Trophoblast cell (in vitro differentiated cells and primary cell): ENCODE measurements at regions not wholly inside any gene's neighbourhood (a gene's known extent, or its start where the extent isn't known, plus 50 kb on each side); places are given as distances from the start of the nearest gene placed in this dataset.
A peak's percentile ranks its signal among the peaks of the same experiment; 100 is the strongest.

ENCODE experiments used
- DNase-seq, 2 donors: peaks; one replicate each; pipeline ENCODE4 v3.0.0-alpha.2; 2016
- H2AFZ ChIP-seq: 2 replicates; pipeline ENCODE4 v1.6.1; 2013; ENCODE audit warnings: low read length, moderate library complexity, mild to moderate bottlenecking; ENCODE audit not compliant: insufficient read depth, poor library complexity
- H2AK5ac ChIP-seq: 2 replicates; pipeline ENCODE4 v1.6.1; 2013; ENCODE audit warnings: mild to moderate bottlenecking, low read length
- H2BK120ac ChIP-seq: 2 replicates; pipeline ENCODE4 v1.6.1; 2013; ENCODE audit warnings: low read length, mild to moderate bottlenecking, moderate library complexity; ENCODE audit not compliant: insufficient read depth, poor library complexity
- H2BK12ac ChIP-seq: 2 replicates; pipeline ENCODE4 v1.6.1; 2013; ENCODE audit warnings: mild to moderate bottlenecking, low read length, moderate library complexity
- H2BK5ac ChIP-seq: 2 replicates; pipeline ENCODE4 v1.6.1; 2013; ENCODE audit warnings: low read length, low read depth, moderate library complexity, mild to moderate bottlenecking; ENCODE audit not compliant: poor library complexity
- H3K14ac ChIP-seq: 2 replicates; pipeline ENCODE4 v1.6.1; 2013; ENCODE audit warnings: mild to moderate bottlenecking, low read length
- H3K18ac ChIP-seq: 2 replicates; pipeline ENCODE4 v1.6.1; 2013; ENCODE audit warnings: mild to moderate bottlenecking, low read length
- H3K23ac ChIP-seq: 2 replicates; pipeline ENCODE4 v1.6.1; 2013; ENCODE audit warnings: low read length
- H3K27ac ChIP-seq: 2 replicates; pipeline ENCODE4 v1.5.1; 2013; ENCODE audit warnings: low read depth, mild to moderate bottlenecking, inconsistent platforms, low read length, moderate library complexity
- H3K27me3 ChIP-seq: 2 replicates; pipeline ENCODE4 v1.6.1; 2013; ENCODE audit warnings: inconsistent platforms, mild to moderate bottlenecking, low read length, moderate library complexity; ENCODE audit not compliant: insufficient read depth
- H3K36me3 ChIP-seq, 2 experiments: 1 replicate in 1 of 2; 2 replicates in 1 of 2; pipeline ENCODE4 v1.6.1; 2013; ENCODE audit warnings: low read length in 2 of 2, mild to moderate bottlenecking in 2 of 2, moderate library complexity in 1 of 2; ENCODE audit not compliant: insufficient read depth in 2 of 2, control insufficient read depth in 1 of 2
- H3K4ac ChIP-seq: 2 replicates; pipeline ENCODE4 v1.6.1; 2013; ENCODE audit warnings: low read depth, mild to moderate bottlenecking, low read length, moderate library complexity
- H3K4me1 ChIP-seq, 2 experiments: 1 replicate in 1 of 2; 2 replicates in 1 of 2; pipeline ENCODE4 v1.6.1; 2013; ENCODE audit warnings: low read length in 2 of 2, mild to moderate bottlenecking in 2 of 2, moderate library complexity in 1 of 2; ENCODE audit not compliant: insufficient read depth in 2 of 2, control insufficient read depth in 1 of 2
- H3K4me2 ChIP-seq: 2 replicates; pipeline ENCODE4 v1.6.1; 2013; ENCODE audit warnings: inconsistent platforms, mild to moderate bottlenecking, low read length, moderate library complexity
- H3K4me3 ChIP-seq: 2 replicates; pipeline ENCODE4 v1.5.1; 2013; ENCODE audit warnings: mild to moderate bottlenecking, low read depth, low read length, inconsistent platforms
- H3K79me1 ChIP-seq: one replicate; pipeline ENCODE4 v1.6.1; 2013; ENCODE audit warnings: low read length
- H3K79me2 ChIP-seq: 2 replicates; pipeline ENCODE4 v1.6.1; 2013; ENCODE audit warnings: low read length, mild to moderate bottlenecking; ENCODE audit not compliant: control insufficient read depth, insufficient read depth, poor library complexity
- H3K9ac ChIP-seq: 2 replicates; pipeline ENCODE4 v1.6.1; 2013; ENCODE audit warnings: mild to moderate bottlenecking, low read length
- H3K9me3 ChIP-seq: 2 replicates; pipeline ENCODE4 v1.6.1; 2013; ENCODE audit warnings: low read depth, mild to moderate bottlenecking, control low read depth, inconsistent platforms, low read length; ENCODE audit not compliant: insufficient read depth
- H4K12ac ChIP-seq: 2 replicates; pipeline ENCODE4 v1.6.1; 2013; ENCODE audit warnings: low read depth, mild to moderate bottlenecking, low read length, moderate library complexity
- H4K8ac ChIP-seq: 2 replicates; pipeline ENCODE4 v1.6.1; 2013; ENCODE audit warnings: low read depth, mild to moderate bottlenecking, low read length, moderate library complexity
- H4K91ac ChIP-seq: one replicate; pipeline ENCODE4 v1.6.1; 2013; ENCODE audit warnings: low read depth, mild to moderate bottlenecking, low read length, moderate library complexity
- WGBS: extraction: QIAGEN DNeasy Blood & Tissue Kit; methylation state at CpG from one replicate; pipeline ENCODE4 v1.1.7; 2013; ENCODE audit warnings: missing lambda C conversion rate; ENCODE audit not compliant: insufficient read length, insufficient coverage; ENCODE audit errors: extremely low coverage; 5-methylcytosine and 5-hydroxymethylcytosine counted together

- Histone ChIP-seq H3K18ac (no peak overlapping the region), H2BK12ac (no peak overlapping the region), H3K27ac (no peak overlapping the region), H2BK5ac (no peak overlapping the region), H3K79me2 (no peaks in the 10 kb centered on the region), H3K4me3 (no peak overlapping the region), H3K36me3 (no peaks in the 10 kb centered on the region), H4K8ac (no peak overlapping the region), H3K4ac (no peak overlapping the region), H3K9ac (no peak overlapping the region), H4K12ac (no peak overlapping the region), H2BK120ac (no peak overlapping the region), H4K91ac (no peak overlapping the region), H3K27me3 (no peaks in the 10 kb centered on the region), H3K14ac (no peak overlapping the region), H3K79me1 (no peaks in the 10 kb centered on the region), H3K23ac (no peak overlapping the region), H2AFZ (no peak overlapping the region), H2AK5ac (no peak overlapping the region), H3K4me2 (no peak overlapping the region), H3K4me1 (peaks cover 0 to 4% of the 10 kb centered on the region in 2 experiments), H3K9me3 (no peaks in the 10 kb centered on the region)
- DNase-seq: no peak
- WGBS: no CpG with 5 or more reads among the region's 1 CpG
Observed at GRCh38 chr4:100879471-100879870, 361.6 kb upstream of the EMCN start.

- no peak overlapping the region for H3K14ac ChIP-seq
- peaks cover 0 to 4% of the 10 kb centered on the region in 2 experiments for H3K4me1 ChIP-seq
- H3K79me1 ChIP-seq: no peaks in the 10 kb centered on the region
- H4K8ac ChIP-seq: no peak overlapping the region
- H3K4me3 ChIP-seq: no peak overlapping the region
- H3K9me3 ChIP-seq: no peaks in the 10 kb centered on the region
- no peak overlapping the region for H3K4me2 ChIP-seq
- no peak overlapping the region for H3K9ac ChIP-seq
- no peak for DNase-seq
- no peak overlapping the region for H2BK120ac ChIP-seq
- H3K79me2 ChIP-seq: no peaks in the 10 kb centered on the region
- no peak overlapping the region for H4K12ac ChIP-seq
- H2AK5ac ChIP-seq: no peak overlapping the region
- H3K36me3 ChIP-seq: no peaks in the 10 kb centered on the region
- no peak overlapping the region for H3K23ac ChIP-seq
- H2BK12ac ChIP-seq: no peak overlapping the region
- H4K91ac ChIP-seq: no peak overlapping the region
- no peak overlapping the region for H2AFZ ChIP-seq
- no peak overlapping the region for H2BK5ac ChIP-seq
- H3K4ac ChIP-seq: no peak overlapping the region
- no peak overlapping the region for H3K18ac ChIP-seq
- no peak overlapping the region for H3K27ac ChIP-seq
- H3K27me3 ChIP-seq: no peaks in the 10 kb centered on the region
Observed at GRCh38 chr4:100876546-100876945, 358.7 kb upstream of the EMCN start.

GRCh38 chr4:100875296-100876068 lies 357.7 kb upstream of the EMCN start:
- Histone ChIP-seq H3K27me3 (no peaks in the 10 kb centered on the region), H2AFZ (no peak overlapping the region), H3K27ac (no peak overlapping the region), H4K12ac (no peak overlapping the region), H3K14ac (no peak overlapping the region), H3K79me1 (no peaks in the 10 kb centered on the region), H4K91ac (no peak overlapping the region), H3K4ac (no peak overlapping the region), H3K9ac (no peak overlapping the region), H4K8ac (no peak overlapping the region), H3K18ac (no peak overlapping the region), H3K23ac (no peak overlapping the region), H3K4me3 (no peak overlapping the region), H3K79me2 (no peaks in the 10 kb centered on the region), H2BK5ac (no peak overlapping the region), H3K36me3 (no peaks in the 10 kb centered on the region), H2BK12ac (no peak overlapping the region), H2BK120ac (no peak overlapping the region), H2AK5ac (no peak overlapping the region), H3K4me2 (no peak overlapping the region), H3K4me1 (peaks cover 0 to 10% of the 10 kb centered on the region in 2 experiments), H3K9me3 (no peaks in the 10 kb centered on the region)
- WGBS: no CpG with 5 or more reads among the region's 4 CpGs
- no peak for DNase-seq

GRCh38 chr4:100872811-100873210 lies 355.0 kb upstream of the EMCN start:
- H2BK5ac ChIP-seq: no peak overlapping the region
- H3K4me1 ChIP-seq: peaks cover 2 to 12% of the 10 kb centered on the region in 2 experiments
- H3K27ac ChIP-seq: no peak overlapping the region
- DNase-seq: peak in 1 of 2 donors; percentile 17
- H3K36me3 ChIP-seq: no peaks in the 10 kb centered on the region
- no peak overlapping the region for H4K91ac ChIP-seq
- no peaks in the 10 kb centered on the region for H3K79me2 ChIP-seq
- H3K4me2 ChIP-seq: no peak overlapping the region
- no peak overlapping the region for H2BK12ac ChIP-seq
- H4K12ac ChIP-seq: no peak overlapping the region
- no peak overlapping the region for H2AFZ ChIP-seq
- no peak overlapping the region for H2AK5ac ChIP-seq
- H3K23ac ChIP-seq: no peak overlapping the region
- no peak overlapping the region for H3K4ac ChIP-seq
- no peaks in the 10 kb centered on the region for H3K9me3 ChIP-seq
- H4K8ac ChIP-seq: no peak overlapping the region
- WGBS: no CpG with 5 or more reads among the region's 3 CpGs
- no peaks in the 10 kb centered on the region for H3K27me3 ChIP-seq
- H3K18ac ChIP-seq: no peak overlapping the region
- no peak overlapping the region for H2BK120ac ChIP-seq
- no peak overlapping the region for H3K4me3 ChIP-seq
- H3K14ac ChIP-seq: no peak overlapping the region
- no peak overlapping the region for H3K9ac ChIP-seq
- H3K79me1 ChIP-seq: no peaks in the 10 kb centered on the region
